ENCODE measurements at regions not wholly inside any gene's neighbourhood (a gene's known extent, or its start where the extent isn't known, plus 50 kb on each side); places are given as distances from the start of the nearest gene placed in this dataset.

DNA sequence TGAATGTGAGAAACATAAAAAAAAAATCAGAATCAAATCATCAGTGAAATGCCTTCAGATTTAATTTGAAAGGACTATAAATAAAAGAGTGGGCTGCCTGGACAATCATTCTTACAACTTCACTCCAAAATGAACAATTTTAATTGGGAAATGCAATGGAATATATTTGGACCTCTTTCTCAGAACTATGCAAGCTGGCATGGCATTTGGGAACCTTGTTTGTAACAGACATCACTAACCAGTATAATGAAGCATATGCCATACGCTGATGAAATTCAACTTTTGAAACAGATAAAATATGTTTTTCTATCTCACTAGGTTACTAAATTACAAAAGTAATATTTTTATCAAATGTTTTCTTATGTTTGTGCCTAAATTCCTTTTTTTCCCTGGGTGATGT, 64.2 kb upstream of the FAM216B start:
- Histone ChIP-seq H3K27ac (ENCODE audit: low read depth in 2 of 2, low read length in 1 of 2) (no peak overlapping the region), H3K79me2 (ENCODE audit: insufficient read depth) (no peaks in the 10 kb centered on the region), H3K9me2 (no peaks in the 10 kb centered on the region), H3K9ac (no peak overlapping the region), H3K4me3 (ENCODE audit: low read depth in 2 of 2, low read length in 1 of 2) (no peak overlapping the region), H2AFZ (ENCODE audit: low read depth) (no peak overlapping the region), H3K9me3 (no peaks in the 10 kb centered on the region), H3F3A (replicated peaks; ENCODE audit: insufficient read depth) (peaks cover 5% of the 10 kb centered on the region), H3K36me3 (replicated peaks in 1 of 2; ENCODE audit: control insufficient read depth in 1 of 2, insufficient read depth in 2 of 2, low read length in 1 of 2) (no peaks in the 10 kb centered on the region), H3K4me1 (ENCODE audit: control insufficient read depth in 1 of 2, insufficient read depth in 2 of 2, low read depth in 1 of 2, low read length in 1 of 2) (peaks cover 0 to 6% of the 10 kb centered on the region in 2 experiments; a peak in 1 of 4 replicates), H3K27me3 (ENCODE audit: insufficient read depth) (no peaks in the 10 kb centered on the region), H3K4me2 (no peak overlapping the region), H4K20me1 (ENCODE audit: insufficient read depth) (no peaks in the 10 kb centered on the region)
- TF ChIP-seq REST (IDR thresholded peaks at IDR 0.05; ENCODE audit: low read depth, low read length), result no peak
- TF ChIP-seq MEF2A (IDR thresholded peaks at IDR 0.05; ENCODE audit: borderline replicate concordance, low read depth), result no peak
- TF ChIP-seq PBX3 (IDR thresholded peaks at IDR 0.05), result no peak
- TF ChIP-seq, protein P1, sequence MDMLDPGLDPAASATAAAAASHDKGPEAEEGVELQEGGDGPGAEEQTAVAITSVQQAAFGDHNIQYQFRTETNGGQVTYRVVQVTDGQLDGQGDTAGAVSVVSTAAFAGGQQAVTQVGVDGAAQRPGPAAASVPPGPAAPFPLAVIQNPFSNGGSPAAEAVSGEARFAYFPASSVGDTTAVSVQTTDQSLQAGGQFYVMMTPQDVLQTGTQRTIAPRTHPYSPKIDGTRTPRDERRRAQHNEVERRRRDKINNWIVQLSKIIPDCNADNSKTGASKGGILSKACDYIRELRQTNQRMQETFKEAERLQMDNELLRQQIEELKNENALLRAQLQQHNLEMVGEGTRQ (IDR thresholded peaks at IDR 0.05; ENCODE audit: borderline replicate concordance, low read depth, low read length), result no peak
- no peak for TF ChIP-seq GATA2 (CRISPR knock-in tag; IDR thresholded peaks at IDR 0.05)
- no peak for TF ChIP-seq GABPA (IDR thresholded peaks at IDR 0.05; ENCODE audit: low read depth)
- no peak for TF ChIP-seq TCF12 (IDR thresholded peaks at IDR 0.05)
- TF ChIP-seq EP300 (IDR thresholded peaks at IDR 0.05; ENCODE audit: borderline replicate concordance in 1 of 2, low read depth in 1 of 2, low read length in 1 of 2), result no peak
- no peak for TF ChIP-seq USF1 (IDR thresholded peaks at IDR 0.05; ENCODE audit: borderline replicate concordance, low read depth)
- no peak for TF ChIP-seq MAX (IDR thresholded peaks at IDR 0.05; ENCODE audit: low read depth)
- no peak for TF ChIP-seq RFX5 (IDR thresholded peaks at IDR 0.05; ENCODE audit: low read length)
- TF ChIP-seq NRF1 (IDR thresholded peaks at IDR 0.05; ENCODE audit: low read depth, low read length), result no peak
- no peak for TF ChIP-seq TAF1 (IDR thresholded peaks at IDR 0.05; ENCODE audit: borderline replicate concordance, low read depth, low read length)
- no peak for TF ChIP-seq NFIC (IDR thresholded peaks at IDR 0.05; ENCODE audit: borderline replicate concordance)
- no peak for TF ChIP-seq SMC3 (IDR thresholded peaks at IDR 0.05; ENCODE audit: low read depth, low read length)
- no peak for TF ChIP-seq RXRA (IDR thresholded peaks at IDR 0.05; ENCODE audit: borderline replicate concordance, low read depth)
- 33% methylated on average over 1 of the region's 1 CpG for WGBS (ENCODE audit: low lambda C conversion rate)
- no peak for DNase-seq
- ChIA-PET CTCF (no interaction called here), POLR2A (no interaction called here)
